Stomach (tissue), 8 donors: ENCODE measurements at regions not wholly inside any gene's neighbourhood (a gene's known extent, or its start where the extent isn't known, plus 50 kb on each side); places are given as distances from the start of the nearest gene placed in this dataset.

Experiments
- DNase-seq, 2 donors: peaks; one replicate each; pipeline versions ENCODE4 v3.0.0 to v3.0.0-alpha.2; 2013 to 2019
- H3K27ac ChIP-seq, 5 donors: fragments of 200-600 bp in 4 of 5; sonication (generic) in 4 of 5; one replicate each; pipeline ENCODE4 v1.5.1; 2013 to 2019; ENCODE audit warnings: mild to moderate bottlenecking in 1 of 5, moderate library complexity in 1 of 5
- H3K27me3 ChIP-seq, 3 donors: fragments of 200-600 bp; sonication (generic); one replicate each; pipeline ENCODE4 v1.5.1; 2017 to 2019; ENCODE audit warnings: mixed run types in 1 of 3
- H3K36me3 ChIP-seq, 4 donors: fragments of 200-600 bp; sonication (generic); 1 replicate in 3 of 4; 2 replicates in 1 of 4; pipeline ENCODE4 v1.5.1; 2016 to 2019
- H3K4me1 ChIP-seq, 4 donors: fragments of 200-600 bp; sonication (generic); one replicate each; pipeline ENCODE4 v1.5.1; 2016 to 2019
- H3K4me3 ChIP-seq, 4 donors: fragments of 200-600 bp; sonication (generic) in 3 of 4; one replicate each; pipeline ENCODE4 v1.5.1; 2016 to 2019; ENCODE audit warnings: mild to moderate bottlenecking in 1 of 4
- H3K9me3 ChIP-seq, 4 donors: fragments of 200-600 bp; sonication (generic); one replicate each; pipeline ENCODE4 v1.5.1; 2016 to 2019
- EP300 ChIP-seq: sonication (generic); formaldehyde crosslinking; IDR thresholded peaks from one replicate; pipeline ENCODE4 v1.6.1; 2017; ENCODE audit warnings: antibody characterized with exemption
- POLR2A ChIP-seq, 4 donors: fragments of 450-650 bp; IDR thresholded peaks; one replicate each; pipeline ENCODE4 v1.6.1; 2016; ENCODE audit warnings: antibody characterized with exemption in 4 of 4, control low read depth in 2 of 4, mild to moderate bottlenecking in 1 of 4, moderate library complexity in 1 of 4
- POLR2AphosphoS5 ChIP-seq, 3 donors: sonication (generic); formaldehyde crosslinking; IDR thresholded peaks; one replicate each; pipeline ENCODE4 v1.6.1; 2016; ENCODE audit warnings: antibody characterized with exemption in 3 of 3
- WGBS, 5 donors: extraction: QIAGEN DNeasy Blood & Tissue Kit in 3 of 5; methylation state at CpG; one replicate each; pipeline versions ENCODE4 v1.1.5 to v1.1.7; 2013 to 2018; 5-methylcytosine and 5-hydroxymethylcytosine counted together
- intact Hi-C: fragments of 100-400 bp; cut with DNase I; formaldehyde crosslinking; loops from one replicate; pipeline ENCODE4 v1.15.1; 2023; ENCODE audit warnings: low total_unique reads
- TF ChIP-seq, protein P1 (sequence below), 7 experiments: fragments of 450-650 bp in 4 of 7; fragments of 200-600 bp in 3 of 7; sonication (generic) in 3 of 7; IDR thresholded peaks; one replicate each; pipeline ENCODE4 v1.5.1; 2016 to 2019; ENCODE audit warnings: antibody characterized with exemption in 7 of 7, control low read depth in 2 of 7, mild to moderate bottlenecking in 1 of 7
- donor health status: healthy with polysubstance abuse.
- donor health status: Bipolar disorder and iron deficiency.
- donor health status: healthy.

DNA sequence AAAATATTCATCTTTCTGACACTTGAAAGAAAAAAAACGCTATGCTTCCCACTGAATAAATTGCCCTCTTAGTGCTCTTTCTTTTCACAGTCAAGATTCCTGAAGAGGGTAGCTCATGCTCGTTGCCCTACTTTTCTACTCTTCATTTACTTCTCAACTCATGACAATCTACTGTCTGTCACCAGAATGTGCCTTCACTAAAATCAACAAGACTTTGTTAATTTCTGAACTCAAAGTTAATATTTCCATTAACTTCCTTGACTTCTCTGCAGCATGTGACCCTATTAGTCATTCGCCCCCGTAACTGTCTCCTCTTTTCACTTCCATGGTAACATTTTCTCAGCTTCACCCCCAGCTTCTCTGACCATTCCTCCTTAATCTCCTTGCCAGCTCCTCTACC, 98.9 kb upstream of the MAPRE2 start:
- peaks cover 0 to 2% (median 1%) of the 10 kb centered on the region in 4 donors for H3K4me1 ChIP-seq
- H3K4me3 ChIP-seq, result no peak overlapping the region
- no peak overlapping the region for H3K27ac ChIP-seq
- DNase-seq, result no peak
- no peaks in the 10 kb centered on the region for H3K9me3 ChIP-seq
- H3K27me3 ChIP-seq, result no peaks in the 10 kb centered on the region
- TF ChIP-seq, protein P1, sequence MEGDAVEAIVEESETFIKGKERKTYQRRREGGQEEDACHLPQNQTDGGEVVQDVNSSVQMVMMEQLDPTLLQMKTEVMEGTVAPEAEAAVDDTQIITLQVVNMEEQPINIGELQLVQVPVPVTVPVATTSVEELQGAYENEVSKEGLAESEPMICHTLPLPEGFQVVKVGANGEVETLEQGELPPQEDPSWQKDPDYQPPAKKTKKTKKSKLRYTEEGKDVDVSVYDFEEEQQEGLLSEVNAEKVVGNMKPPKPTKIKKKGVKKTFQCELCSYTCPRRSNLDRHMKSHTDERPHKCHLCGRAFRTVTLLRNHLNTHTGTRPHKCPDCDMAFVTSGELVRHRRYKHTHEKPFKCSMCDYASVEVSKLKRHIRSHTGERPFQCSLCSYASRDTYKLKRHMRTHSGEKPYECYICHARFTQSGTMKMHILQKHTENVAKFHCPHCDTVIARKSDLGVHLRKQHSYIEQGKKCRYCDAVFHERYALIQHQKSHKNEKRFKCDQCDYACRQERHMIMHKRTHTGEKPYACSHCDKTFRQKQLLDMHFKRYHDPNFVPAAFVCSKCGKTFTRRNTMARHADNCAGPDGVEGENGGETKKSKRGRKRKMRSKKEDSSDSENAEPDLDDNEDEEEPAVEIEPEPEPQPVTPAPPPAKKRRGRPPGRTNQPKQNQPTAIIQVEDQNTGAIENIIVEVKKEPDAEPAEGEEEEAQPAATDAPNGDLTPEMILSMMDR (IDR thresholded peaks at IDR 0.05), result no peak
- no peak for TF ChIP-seq POLR2AphosphoS5 (IDR thresholded peaks at IDR 0.05)
- TF ChIP-seq EP300, result no peak
- TF ChIP-seq POLR2A (IDR thresholded peaks at IDR 0.05), result no peak
- intact Hi-C loops, result no loop called here
- no peaks in the 10 kb centered on the region for H3K36me3 ChIP-seq
- 58 to 68% (median 60%) methylated on average over 4 of the region's 4 CpGs for WGBS, 5 donors

DNA sequence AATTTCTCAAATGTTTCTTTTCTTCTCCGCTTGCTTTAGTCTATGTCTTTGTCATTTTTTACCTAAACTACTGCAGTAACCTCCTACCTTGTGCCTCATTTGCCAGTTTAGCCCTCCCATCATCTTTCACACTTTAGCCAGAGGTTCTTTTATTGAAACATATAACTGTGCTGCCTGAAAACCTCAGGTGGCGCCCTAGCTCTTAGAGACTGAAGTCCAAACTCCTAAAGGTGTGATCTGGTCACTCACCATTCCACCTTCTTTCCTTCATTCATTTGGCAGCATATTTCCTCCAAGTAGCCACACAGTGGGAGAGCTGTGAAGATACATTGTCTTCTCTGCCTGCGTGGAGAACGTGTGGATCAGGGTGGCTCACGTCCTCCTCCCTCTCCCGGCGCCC, 98.2 kb upstream of the MAPRE2 start:
- H3K27ac ChIP-seq, result no peak overlapping the region
- intact Hi-C loops, result no loop called here
- 72 to 83% (median 78%) methylated on average over 7 of the region's 7 CpGs for WGBS, 5 donors

DNA sequence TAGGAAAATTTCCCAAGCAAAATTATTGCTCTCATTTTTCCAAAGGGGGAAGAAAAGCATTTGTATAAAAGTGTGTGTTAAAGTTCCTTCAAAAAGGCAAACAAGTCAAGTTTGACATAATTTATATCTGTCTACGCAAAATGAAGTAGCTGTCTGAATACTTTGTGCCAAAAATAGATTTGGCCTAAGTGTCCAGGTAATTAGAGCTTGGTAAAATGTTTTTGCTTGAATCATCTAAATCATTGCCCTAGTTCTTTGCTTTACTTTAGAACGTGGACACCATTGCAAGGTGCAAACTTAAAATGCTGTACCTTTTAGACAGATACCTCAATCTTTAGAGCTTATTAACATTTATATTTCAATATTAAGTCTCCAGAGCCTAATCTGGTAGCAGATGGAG, 97.6 kb upstream of the MAPRE2 start:
- Histone ChIP-seq H3K27ac (no peak overlapping the region), H3K9me3 (no peaks in the 10 kb centered on the region), H3K36me3 (no peaks in the 10 kb centered on the region), H3K4me1 (peaks cover 0 to 14% (median 11%) of the 10 kb centered on the region in 4 donors), H3K27me3 (no peaks in the 10 kb centered on the region), H3K4me3 (no peak overlapping the region)
- DNase-seq, result no peak
- TF ChIP-seq, protein P1 (IDR thresholded peaks at IDR 0.05), result no peak
- TF ChIP-seq POLR2AphosphoS5 (IDR thresholded peaks at IDR 0.05) (no peak), EP300 (no peak), POLR2A (IDR thresholded peaks at IDR 0.05) (no peak)
- intact Hi-C loops, result no loop called here
- WGBS, 5 donors, result 69 to 79% (median 75%) methylated on average over 2 of the region's 2 CpGs

More for the DNA sequence above, 98.2 kb upstream of the MAPRE2 start:
- TF ChIP-seq POLR2AphosphoS5 (IDR thresholded peaks at IDR 0.05), result no peak
- TF ChIP-seq EP300, result no peak
- TF ChIP-seq, protein P1 (IDR thresholded peaks at IDR 0.05), result peak in 3 of 7 experiments; percentile 14 to 40 (median 29)
- no peak for TF ChIP-seq POLR2A (IDR thresholded peaks at IDR 0.05)
- H3K36me3 ChIP-seq, result no peaks in the 10 kb centered on the region
- DNase-seq, result peak; percentile 49 to 60
- no peaks in the 10 kb centered on the region for H3K27me3 ChIP-seq
- H3K4me1 ChIP-seq, result peaks cover 0 to 9% (median 8%) of the 10 kb centered on the region in 4 donors
- no peak overlapping the region for H3K4me3 ChIP-seq
- H3K9me3 ChIP-seq, result no peaks in the 10 kb centered on the region

DNA sequence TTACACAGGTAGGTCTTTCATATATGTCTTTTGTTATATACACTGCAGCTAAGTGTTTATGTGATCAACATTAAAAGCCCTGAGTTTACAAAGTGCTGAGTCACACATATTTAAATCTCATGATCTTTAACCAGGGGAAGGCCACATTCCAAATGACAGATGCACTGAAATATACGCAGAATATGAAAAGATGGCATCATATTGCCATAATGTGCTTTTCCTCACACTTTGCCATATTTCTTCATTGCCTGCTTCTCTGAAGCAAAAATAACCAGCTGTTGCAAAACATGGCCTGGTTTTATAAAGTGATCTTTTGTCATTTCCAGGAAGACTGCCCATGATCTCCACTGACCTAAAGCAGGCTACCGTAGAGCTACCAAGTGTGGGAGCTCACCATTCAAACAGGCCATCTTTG, 93.5 kb upstream of the MAPRE2 start:
- Histone ChIP-seq H3K9me3 (no peaks in the 10 kb centered on the region), H3K4me1 (peaks cover 0 to 16% (median 11%) of the 10 kb centered on the region in 4 donors), H3K4me3 (no peak overlapping the region), H3K27ac (peak overlapping the region in 2 of 5 donors; percentile 47 to 48), H3K27me3 (no peaks in the 10 kb centered on the region), H3K36me3 (no peaks in the 10 kb centered on the region)
- DNase-seq, result no peak
- intact Hi-C loops, result no loop called here
- TF ChIP-seq POLR2AphosphoS5 (IDR thresholded peaks at IDR 0.05) (no peak), POLR2A (IDR thresholded peaks at IDR 0.05) (no peak), EP300 (no peak)
- TF ChIP-seq, protein P1 (IDR thresholded peaks at IDR 0.05), result no peak
- 36 to 56% (median 43%) methylated on average over 2 of the region's 2 CpGs for WGBS, 5 donors
